ENCODE measurements at regions not wholly inside any gene's neighbourhood (a gene's known extent, or its start where the extent isn't known, plus 50 kb on each side); places are given as distances from the start of the nearest gene placed in this dataset.

- no peaks in the 10 kb centered on the region for H4K20me1 ChIP-seq (ENCODE audit: insufficient read depth, low read length)
- H3K27ac ChIP-seq (ENCODE audit: low read length), result no peak overlapping the region
- no peaks in the 10 kb centered on the region for H3K79me2 ChIP-seq (ENCODE audit: insufficient read depth, low read length)
- H3K36me3 ChIP-seq (ENCODE audit: insufficient read depth, low read length), result no peaks in the 10 kb centered on the region
- no peaks in the 10 kb centered on the region for H3K27me3 ChIP-seq (ENCODE audit: insufficient read depth, low read length, poor library complexity)
- no peaks in the 10 kb centered on the region for H3K4me1 ChIP-seq (ENCODE audit: insufficient read depth, low read length)
- no peak overlapping the region for H3K4me3 ChIP-seq (ENCODE audit: low read depth in 1 of 2, low read length in 2 of 2)
- H3K9ac ChIP-seq (ENCODE audit: low read depth, low read length), result no peak overlapping the region
- TF ChIP-seq CTCF (IDR thresholded peaks at IDR 0.05; ENCODE audit: borderline replicate concordance, extremely low read depth, low read length, poor library complexity, severe bottlenecking) (no peak), EZH2 (IDR thresholded peaks at IDR 0.05; ENCODE audit: borderline replicate concordance, low read depth, low read length, severe bottlenecking) (no peak)
- no peak overlapping the region for H3K4me2 ChIP-seq (ENCODE audit: insufficient read depth, low read length)
- no peak overlapping the region for H2AFZ ChIP-seq (ENCODE audit: low read depth, low read length)
- H3K9me3 ChIP-seq (ENCODE audit: insufficient read depth, low read length, severe bottlenecking), result no peaks in the 10 kb centered on the region
- ATAC-seq (ENCODE audit: insufficient read depth, low read depth) (no peak), DNase-seq (no peak)
Measured at GRCh38 chr14:83873669-83874068, 1656.3 kb upstream of the FLRT2 start.

- no peak overlapping the region for H3K4me2 ChIP-seq (ENCODE audit: insufficient read depth, low read length)
- H3K79me2 ChIP-seq (ENCODE audit: insufficient read depth, low read length), result no peaks in the 10 kb centered on the region
- no peaks in the 10 kb centered on the region for H3K36me3 ChIP-seq (ENCODE audit: insufficient read depth, low read length)
- H4K20me1 ChIP-seq (ENCODE audit: insufficient read depth, low read length), result no peaks in the 10 kb centered on the region
- DNase-seq, result no peak
- H3K27me3 ChIP-seq (ENCODE audit: insufficient read depth, low read length, poor library complexity), result no peaks in the 10 kb centered on the region
- no peak overlapping the region for H3K4me3 ChIP-seq (ENCODE audit: low read depth in 1 of 2, low read length in 2 of 2)
- no peak overlapping the region for H3K27ac ChIP-seq (ENCODE audit: low read length)
- no peaks in the 10 kb centered on the region for H3K4me1 ChIP-seq (ENCODE audit: insufficient read depth, low read length)
- H3K9me3 ChIP-seq (ENCODE audit: insufficient read depth, low read length, severe bottlenecking), result no peaks in the 10 kb centered on the region
- ATAC-seq (ENCODE audit: insufficient read depth, low read depth), result no peak
- H3K9ac ChIP-seq (ENCODE audit: low read depth, low read length), result no peak overlapping the region
- no peak overlapping the region for H2AFZ ChIP-seq (ENCODE audit: low read depth, low read length)
- no peak for TF ChIP-seq EZH2 (IDR thresholded peaks at IDR 0.05; ENCODE audit: borderline replicate concordance, low read depth, low read length, severe bottlenecking)
- TF ChIP-seq CTCF (IDR thresholded peaks at IDR 0.05; ENCODE audit: borderline replicate concordance, extremely low read depth, low read length, poor library complexity, severe bottlenecking), result no peak
Measured at GRCh38 chr14:83874662-83875061, 1655.3 kb upstream of the FLRT2 start.

GRCh38 chr14:83883732-83884131 is 1646.2 kb upstream of the FLRT2 start:
- Histone ChIP-seq H3K9ac (ENCODE audit: low read depth, low read length) (no peak overlapping the region), H3K27me3 (ENCODE audit: insufficient read depth, low read length, poor library complexity) (no peaks in the 10 kb centered on the region), H3K4me2 (ENCODE audit: insufficient read depth, low read length) (no peak overlapping the region), H3K79me2 (ENCODE audit: insufficient read depth, low read length) (no peaks in the 10 kb centered on the region), H3K27ac (ENCODE audit: low read length) (no peak overlapping the region), H3K4me3 (ENCODE audit: low read depth in 1 of 2, low read length in 2 of 2) (no peak overlapping the region), H3K36me3 (ENCODE audit: insufficient read depth, low read length) (no peaks in the 10 kb centered on the region), H3K4me1 (ENCODE audit: insufficient read depth, low read length) (no peaks in the 10 kb centered on the region), H2AFZ (ENCODE audit: low read depth, low read length) (no peak overlapping the region), H4K20me1 (ENCODE audit: insufficient read depth, low read length) (no peaks in the 10 kb centered on the region), H3K9me3 (ENCODE audit: insufficient read depth, low read length, severe bottlenecking) (no peaks in the 10 kb centered on the region)
- ATAC-seq (ENCODE audit: insufficient read depth, low read depth) (no peak), DNase-seq (no peak)
- no peak for TF ChIP-seq EZH2 (IDR thresholded peaks at IDR 0.05; ENCODE audit: borderline replicate concordance, low read depth, low read length, severe bottlenecking)
- no peak for TF ChIP-seq CTCF (IDR thresholded peaks at IDR 0.05; ENCODE audit: borderline replicate concordance, extremely low read depth, low read length, poor library complexity, severe bottlenecking)

- Histone ChIP-seq H3K9ac (ENCODE audit: low read depth, low read length) (no peak overlapping the region), H4K20me1 (ENCODE audit: insufficient read depth, low read length) (no peaks in the 10 kb centered on the region), H3K4me2 (ENCODE audit: insufficient read depth, low read length) (no peak overlapping the region), H3K9me3 (ENCODE audit: insufficient read depth, low read length, severe bottlenecking) (no peaks in the 10 kb centered on the region), H2AFZ (ENCODE audit: low read depth, low read length) (no peak overlapping the region), H3K36me3 (ENCODE audit: insufficient read depth, low read length) (no peaks in the 10 kb centered on the region), H3K4me3 (ENCODE audit: low read depth in 1 of 2, low read length in 2 of 2) (no peak overlapping the region), H3K79me2 (ENCODE audit: insufficient read depth, low read length) (no peaks in the 10 kb centered on the region), H3K27ac (ENCODE audit: low read length) (no peak overlapping the region), H3K27me3 (ENCODE audit: insufficient read depth, low read length, poor library complexity) (no peaks in the 10 kb centered on the region), H3K4me1 (ENCODE audit: insufficient read depth, low read length) (no peaks in the 10 kb centered on the region)
- no peak for TF ChIP-seq EZH2 (IDR thresholded peaks at IDR 0.05; ENCODE audit: borderline replicate concordance, low read depth, low read length, severe bottlenecking)
- no peak for ATAC-seq (ENCODE audit: insufficient read depth, low read depth)
- DNase-seq, result no peak
Measured at GRCh38 chr14:83885837-83886293, 1644.1 kb upstream of the FLRT2 start.

Data from DND-41 (cell line).